RWPE1 (cell line): ENCODE measurements at regions not wholly inside any gene's neighbourhood (a gene's known extent, or its start where the extent isn't known, plus 50 kb on each side); places are given as distances from the start of the nearest gene placed in this dataset.

Experiments used
- CTCF ChIA-PET: fragments of 350-600 bp; sonication (Branson Sonifier 250); formaldehyde crosslinking; extraction: SDS; loops from one replicate; lab custom pipeline; 2021; lab: Yijun Ruan, JAX
- POLR2A ChIA-PET: fragments of 400-600 bp; formaldehyde crosslinking; extraction: SDS; loops from one replicate; lab custom pipeline; 2020; ENCODE audit warnings: antibody characterized with exemption; ENCODE audit not compliant: low non-redundant PET; lab: Yijun Ruan, JAX
- DNase-seq: peaks from one replicate; pipeline ENCODE4 v3.0.0; 2012; ENCODE audit warnings: low spot score
- H3K27ac ChIP-seq: fragments of 450-650 bp; 2 replicates; pipeline ENCODE4 v1.5.1; 2017
- TF ChIP-seq, protein P1 (sequence below): fragments of 450-650 bp; conservative IDR thresholded peaks from 2 replicates; pipeline ENCODE4 v1.5.1; 2017; ENCODE audit warnings: low read depth, mild to moderate bottlenecking

DNA sequence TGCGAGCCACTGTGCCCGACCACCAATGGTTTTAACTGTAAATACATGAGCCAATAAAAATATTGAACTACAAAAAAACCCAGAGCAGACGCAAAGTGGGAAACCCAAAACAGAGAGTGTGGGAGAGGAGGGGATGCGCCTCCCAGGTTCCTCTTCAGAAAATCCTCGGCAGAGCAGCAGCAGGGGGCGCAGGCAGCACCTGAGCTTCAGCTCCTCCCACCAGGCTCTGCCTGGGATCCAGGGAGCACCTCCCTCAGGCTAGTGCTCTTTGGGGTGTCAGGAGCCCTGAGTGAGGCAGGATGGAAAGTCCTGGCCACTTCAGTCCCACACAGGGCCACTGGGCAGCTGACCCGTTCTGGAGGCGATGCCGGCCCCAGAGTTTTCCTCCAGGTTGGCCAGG lies 536.9 kb upstream of the CDH4 start:
- ChIA-PET POLR2A (no interaction called here), CTCF (no interaction called here)
- no peak for DNase-seq
- no peak overlapping the region for H3K27ac ChIP-seq
- TF ChIP-seq, protein P1, sequence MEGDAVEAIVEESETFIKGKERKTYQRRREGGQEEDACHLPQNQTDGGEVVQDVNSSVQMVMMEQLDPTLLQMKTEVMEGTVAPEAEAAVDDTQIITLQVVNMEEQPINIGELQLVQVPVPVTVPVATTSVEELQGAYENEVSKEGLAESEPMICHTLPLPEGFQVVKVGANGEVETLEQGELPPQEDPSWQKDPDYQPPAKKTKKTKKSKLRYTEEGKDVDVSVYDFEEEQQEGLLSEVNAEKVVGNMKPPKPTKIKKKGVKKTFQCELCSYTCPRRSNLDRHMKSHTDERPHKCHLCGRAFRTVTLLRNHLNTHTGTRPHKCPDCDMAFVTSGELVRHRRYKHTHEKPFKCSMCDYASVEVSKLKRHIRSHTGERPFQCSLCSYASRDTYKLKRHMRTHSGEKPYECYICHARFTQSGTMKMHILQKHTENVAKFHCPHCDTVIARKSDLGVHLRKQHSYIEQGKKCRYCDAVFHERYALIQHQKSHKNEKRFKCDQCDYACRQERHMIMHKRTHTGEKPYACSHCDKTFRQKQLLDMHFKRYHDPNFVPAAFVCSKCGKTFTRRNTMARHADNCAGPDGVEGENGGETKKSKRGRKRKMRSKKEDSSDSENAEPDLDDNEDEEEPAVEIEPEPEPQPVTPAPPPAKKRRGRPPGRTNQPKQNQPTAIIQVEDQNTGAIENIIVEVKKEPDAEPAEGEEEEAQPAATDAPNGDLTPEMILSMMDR: no peak

GRCh38 chr20:60718743-60719480 lies 533.1 kb upstream of the CDH4 start:
- TF ChIP-seq, protein P1: no peak
- DNase-seq: no peak
- CTCF ChIA-PET: interaction anchor here (0.5 to 1.0 kb wide), 2 partner anchors 14 to 65 kb away, joined by 3 to 4 read pairs; no protein-coding TSS in a partner anchor
- POLR2A ChIA-PET: no interaction called here
- no peak overlapping the region for H3K27ac ChIP-seq

DNA sequence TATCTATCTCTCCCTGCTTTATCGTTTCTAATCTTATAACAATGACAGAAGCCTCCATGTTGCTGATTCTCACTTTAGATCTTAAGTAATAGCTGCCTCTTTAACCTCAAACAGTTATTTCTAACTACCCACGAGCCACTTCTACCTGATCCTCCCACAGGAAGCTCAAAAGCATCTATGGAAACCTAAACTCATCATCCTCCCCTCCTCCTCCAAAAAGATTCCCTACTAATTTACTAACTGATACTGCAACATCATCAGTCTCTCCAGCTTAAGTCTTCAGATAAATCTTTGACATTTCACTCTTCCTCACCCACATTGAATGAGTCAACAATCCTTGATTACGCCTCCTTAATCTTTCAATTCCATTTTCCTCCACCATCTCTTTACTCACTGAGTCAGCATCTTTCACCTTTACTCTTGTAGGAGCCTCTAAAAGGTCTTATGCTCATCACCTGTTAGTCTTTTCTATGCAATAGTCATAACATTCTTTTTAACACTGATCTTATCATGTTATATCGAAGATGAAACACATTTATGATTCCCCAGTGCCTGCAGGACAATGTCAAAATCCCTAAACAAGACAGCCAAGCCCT lies 526.7 kb upstream of the CDH4 start:
- TF ChIP-seq, protein P1: no peak
- ChIA-PET CTCF (interaction anchor here (0.6 to 0.7 kb wide), 2 partner anchors 36 to 48 kb away, joined by 4 to 5 read pairs; no protein-coding TSS in a partner anchor), POLR2A (no interaction called here)
- no peak overlapping the region for H3K27ac ChIP-seq
- no peak for DNase-seq

DNA sequence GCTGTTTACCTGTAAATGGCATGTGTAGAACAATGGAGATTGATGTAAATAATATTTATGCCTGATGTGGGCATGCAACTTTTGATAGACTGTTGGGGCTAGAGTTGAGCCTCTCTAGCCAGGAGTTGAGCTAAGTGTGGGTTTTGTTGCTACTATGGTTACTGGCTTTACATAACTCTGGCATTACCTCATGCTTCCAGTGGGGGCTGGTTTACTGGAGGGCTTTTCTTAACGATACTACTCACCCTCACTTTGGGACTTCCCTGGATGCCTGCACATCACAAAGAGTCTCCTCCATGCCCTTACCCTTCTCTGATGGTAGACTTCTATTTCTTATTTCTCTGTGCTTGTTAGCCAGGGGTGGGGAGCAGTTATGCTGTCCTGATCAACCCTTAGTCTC lies 524.6 kb upstream of the CDH4 start:
- TF ChIP-seq, protein P1: no peak
- POLR2A ChIA-PET: no interaction called here
- H3K27ac ChIP-seq: no peak overlapping the region
- no peak for DNase-seq
- CTCF ChIA-PET: no interaction called here

- no peak for DNase-seq
- POLR2A ChIA-PET: no interaction called here
- H3K27ac ChIP-seq: no peak overlapping the region
- TF ChIP-seq, protein P1: no peak
- CTCF ChIA-PET: no interaction called here
Observed at GRCh38 chr20:60728705-60729104, 523.4 kb upstream of the CDH4 start.

DNA sequence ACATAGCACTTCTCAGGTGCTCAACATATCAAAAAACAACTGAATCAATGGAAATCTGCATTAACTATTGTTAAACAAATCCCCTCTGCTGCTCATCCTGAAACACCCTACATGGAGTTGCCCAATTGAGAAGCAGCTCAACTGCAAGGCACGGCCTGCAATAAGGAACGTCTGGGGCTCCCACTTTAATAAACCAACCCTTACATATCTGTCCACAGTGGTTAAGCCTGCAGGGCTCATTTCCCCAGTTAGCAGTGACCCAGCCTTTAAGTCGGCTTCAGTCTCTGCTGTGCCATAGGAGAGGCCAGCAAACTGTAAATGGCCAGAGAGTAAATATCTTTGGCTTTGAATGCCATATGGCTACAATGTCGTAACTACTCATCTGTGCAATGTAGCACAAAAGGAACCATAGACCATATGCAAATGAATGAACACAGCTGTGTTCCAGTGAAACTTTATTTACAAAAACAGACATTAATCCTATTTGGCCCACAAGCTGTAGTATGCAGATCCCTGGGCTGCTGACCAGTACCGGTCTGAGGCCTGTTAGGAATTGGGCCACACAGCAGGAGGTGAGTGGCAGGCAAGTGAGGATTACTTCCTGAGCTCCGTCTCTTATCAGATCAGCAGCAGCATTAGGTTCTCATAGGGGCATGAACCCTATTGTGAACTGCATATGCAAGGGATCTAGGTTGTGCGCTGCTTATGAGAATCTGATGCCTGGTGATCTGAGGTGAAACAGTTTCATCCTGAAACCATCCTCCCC lies 522.7 kb upstream of the CDH4 start:
- ChIA-PET POLR2A (no interaction called here), CTCF (no interaction called here)
- no peak overlapping the region for H3K27ac ChIP-seq
- DNase-seq: no peak
- TF ChIP-seq, protein P1: no peak
